Stimulated activated CD8-positive, alpha-beta memory T cell treated with anti-CD3 and anti-CD28 coated beads, Interleukin-15, amount 100 ng/mL, for 48 hours (primary cell): ENCODE measurements at regions not wholly inside any gene's neighbourhood (a gene's known extent, or its start where the extent isn't known, plus 50 kb on each side); places are given as distances from the start of the nearest gene placed in this dataset.
"Not testable (repeated sequence)": the region's sequence is repeated elsewhere in the genome, so short reads cannot be mapped to it uniquely, and the experiment has no call there.

Experiments
- DNase-seq, 2 donors: peaks; one replicate each; pipeline ENCODE4 v3.0.0-alpha.2; 2020; ENCODE audit warnings: low read depth in 2 of 2

DNA sequence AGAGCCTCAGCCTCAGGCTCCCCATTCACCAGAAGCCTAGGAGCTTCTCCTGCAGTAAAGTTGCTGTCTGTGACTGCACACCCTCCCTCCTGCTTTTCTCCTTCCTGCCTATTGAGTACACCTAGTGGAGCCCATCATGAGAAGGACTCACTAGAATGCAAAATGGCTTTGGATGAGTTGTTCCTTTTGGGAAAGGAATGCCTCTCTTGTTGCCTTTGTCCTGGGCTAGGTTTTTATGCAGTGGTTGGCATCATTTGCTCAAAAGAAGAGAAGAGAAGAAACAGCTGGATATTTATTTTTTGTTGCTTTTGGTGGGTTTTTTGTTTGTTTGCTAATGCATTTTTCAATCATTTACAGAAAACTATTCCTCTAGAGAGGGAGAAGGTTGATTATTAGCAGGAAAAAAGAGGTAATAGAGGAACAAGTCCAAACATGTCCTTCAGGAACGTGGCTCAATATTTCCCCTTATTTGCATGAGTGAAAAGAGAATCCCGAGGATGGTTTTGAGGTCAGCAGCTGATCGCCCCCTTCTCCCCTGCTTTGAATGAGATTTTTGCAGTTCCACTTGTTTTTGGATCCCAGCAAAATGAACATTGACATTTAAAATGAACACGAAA is 369.9 kb upstream of the NRP1 start:
- no peak for DNase-seq

GRCh38 chr10:33703501-33704213 is 369.2 kb upstream of the NRP1 start:
- DNase-seq, result no peak

DNA sequence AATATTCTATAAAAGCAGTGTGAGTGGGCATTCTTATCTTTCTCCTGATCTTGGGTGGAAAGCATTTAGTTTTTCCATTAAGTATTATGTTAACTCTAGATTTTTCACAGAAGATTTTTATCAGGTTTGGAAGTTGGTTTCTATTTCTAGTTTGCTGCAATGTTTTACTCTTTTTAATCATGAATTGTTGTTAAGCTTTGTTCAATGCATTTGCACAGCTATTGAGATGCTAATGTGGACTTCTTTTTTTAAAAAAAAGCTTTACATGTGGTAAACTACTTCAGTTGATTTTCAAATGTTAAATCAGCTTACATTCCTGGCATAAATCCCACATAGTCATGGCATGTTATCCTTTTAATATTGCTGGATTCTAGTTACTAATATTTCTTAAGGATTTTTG is 363.6 kb upstream of the NRP1 start:
- DNase-seq, result no peak

DNA sequence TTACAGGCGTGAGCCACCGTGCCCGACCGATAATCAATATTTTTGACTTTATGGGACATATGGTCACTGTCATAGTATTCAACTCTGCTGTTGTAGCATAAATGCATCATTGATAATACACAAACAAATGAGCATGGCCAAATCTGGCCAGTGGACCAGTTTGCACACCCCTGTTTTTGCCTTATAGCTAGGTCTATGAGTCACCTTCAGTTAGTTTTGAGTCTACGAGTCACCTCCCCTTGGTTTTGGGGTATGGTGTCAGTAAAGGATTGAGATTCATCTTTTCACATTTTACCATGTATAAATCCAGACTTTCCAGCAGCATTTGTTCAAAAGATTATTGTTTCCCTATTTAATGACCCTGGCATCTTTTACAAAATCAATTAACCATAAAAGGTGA is 362.5 kb upstream of the NRP1 start:
- no peak for DNase-seq

GRCh38 chr10:33695536-33695935 is 361.1 kb upstream of the NRP1 start:
- DNase-seq, result no peak

- DNase-seq, result not testable (repeated sequence)
These were observed 356.1 kb upstream of the NRP1 start for GRCh38 chr10:33690536-33690935.

GRCh38 chr10:33688506-33688905 is 354.0 kb upstream of the NRP1 start:
- no peak for DNase-seq

DNA sequence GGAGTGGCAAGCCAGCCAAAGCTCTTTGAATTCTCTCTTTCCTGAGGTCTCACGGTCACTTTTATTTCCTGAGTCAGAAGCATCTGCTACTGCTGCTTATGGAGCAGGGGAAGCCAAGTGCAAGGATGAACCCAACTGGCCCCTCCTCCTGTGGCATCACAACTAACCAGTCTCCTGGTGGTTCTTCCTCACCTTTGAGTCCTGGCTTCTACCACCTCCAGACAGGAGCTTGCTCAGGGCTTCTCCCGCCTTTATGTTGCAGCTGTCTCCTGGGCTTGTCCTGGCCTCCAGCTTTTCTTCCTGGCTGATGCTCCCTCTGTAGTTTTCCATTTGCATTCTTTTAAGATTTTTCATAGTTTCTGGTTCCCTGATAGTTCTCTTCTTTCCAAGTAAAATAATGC is 349.7 kb upstream of the NRP1 start:
- no peak for DNase-seq

DNA sequence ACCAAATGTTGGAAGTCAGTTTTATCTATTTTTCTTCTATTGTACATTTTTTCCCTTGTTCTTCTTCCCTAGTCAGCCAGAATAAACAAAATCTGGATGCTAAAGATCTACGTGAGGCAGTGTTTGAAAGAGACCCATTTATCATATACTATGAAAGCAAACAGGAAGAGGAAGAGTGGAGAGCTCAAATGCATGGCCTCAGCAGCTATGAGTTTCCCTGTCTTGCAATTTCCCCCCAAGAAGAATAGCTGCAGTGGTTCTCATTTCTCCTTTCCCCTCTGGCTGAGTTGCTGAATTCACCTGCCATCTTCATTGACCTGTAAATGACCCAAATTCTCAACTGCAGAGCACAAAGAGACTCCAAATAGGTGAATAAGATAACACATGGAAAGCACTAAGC is 347.1 kb upstream of the NRP1 start:
- DNase-seq, result no peak

DNA sequence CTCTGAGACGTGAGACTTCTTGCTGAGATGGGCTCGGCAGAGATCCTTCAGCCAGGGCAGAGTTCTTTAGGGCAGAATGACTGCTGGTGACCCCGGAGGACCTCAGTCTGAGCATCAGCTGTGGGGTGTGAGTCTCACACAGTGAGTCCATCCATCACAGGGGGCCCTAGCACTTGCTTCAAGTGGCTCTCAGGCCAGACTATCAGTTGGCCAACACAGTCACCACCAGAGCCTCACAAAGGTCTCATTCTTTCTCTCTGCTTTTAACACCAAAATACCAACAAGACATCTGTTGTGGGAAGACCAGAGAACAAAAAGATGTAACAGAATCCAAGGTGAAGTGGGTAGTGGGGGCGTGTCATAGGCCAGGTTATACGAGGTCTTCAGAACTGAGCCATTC is 345.6 kb upstream of the NRP1 start:
- no peak for DNase-seq

- DNase-seq, result no peak
These were observed 342.3 kb upstream of the NRP1 start for GRCh38 chr10:33676606-33677339.

DNA sequence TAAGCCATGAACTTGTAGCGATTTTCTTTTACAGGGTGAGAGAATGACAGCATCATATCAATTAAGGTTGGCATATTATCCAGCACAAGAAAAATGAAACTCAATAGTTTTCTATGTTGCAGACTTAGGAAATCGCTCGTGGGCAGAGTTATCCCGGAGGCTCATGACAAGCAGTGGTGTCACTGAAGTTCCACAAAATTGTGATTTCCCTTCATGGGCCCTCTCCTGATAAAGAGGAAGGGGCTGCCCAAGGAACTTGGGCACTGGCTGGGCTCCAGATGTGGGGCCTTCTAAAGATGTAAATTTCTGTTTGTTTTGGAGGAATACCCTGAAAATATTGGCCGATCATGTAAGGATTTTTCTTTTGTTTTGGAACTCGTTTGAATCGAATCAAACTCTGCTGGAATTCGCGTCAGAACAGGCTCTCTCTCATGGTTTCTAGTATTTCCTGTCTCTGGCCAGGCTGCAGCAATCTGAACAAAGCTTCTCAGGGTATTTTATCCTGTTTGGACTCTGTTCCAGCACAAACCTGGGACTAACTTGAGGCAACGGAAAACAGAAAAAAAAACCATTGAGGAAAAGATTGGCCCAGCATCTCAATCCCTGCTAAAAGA is 340.6 kb upstream of the NRP1 start:
- no peak for DNase-seq

DNA sequence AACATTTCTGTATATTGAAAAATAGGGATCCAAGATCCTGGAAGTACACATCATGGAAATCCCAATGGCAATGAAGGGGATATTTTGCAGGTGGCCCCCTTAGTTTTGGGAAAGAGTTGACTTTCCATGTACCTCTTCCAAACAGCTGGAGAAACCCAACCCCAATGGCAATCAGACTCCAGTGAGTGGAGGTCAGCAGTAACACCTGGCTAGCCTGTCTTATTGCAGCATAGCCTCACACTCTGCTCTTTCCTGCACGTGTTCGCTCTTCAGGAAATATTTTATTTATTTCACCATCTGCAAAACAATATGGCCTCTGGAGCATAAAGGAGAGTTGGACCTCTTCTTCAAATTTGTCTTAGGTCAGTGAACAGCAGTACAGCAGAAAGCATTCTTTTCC is 340.0 kb upstream of the NRP1 start:
- no peak for DNase-seq

DNA sequence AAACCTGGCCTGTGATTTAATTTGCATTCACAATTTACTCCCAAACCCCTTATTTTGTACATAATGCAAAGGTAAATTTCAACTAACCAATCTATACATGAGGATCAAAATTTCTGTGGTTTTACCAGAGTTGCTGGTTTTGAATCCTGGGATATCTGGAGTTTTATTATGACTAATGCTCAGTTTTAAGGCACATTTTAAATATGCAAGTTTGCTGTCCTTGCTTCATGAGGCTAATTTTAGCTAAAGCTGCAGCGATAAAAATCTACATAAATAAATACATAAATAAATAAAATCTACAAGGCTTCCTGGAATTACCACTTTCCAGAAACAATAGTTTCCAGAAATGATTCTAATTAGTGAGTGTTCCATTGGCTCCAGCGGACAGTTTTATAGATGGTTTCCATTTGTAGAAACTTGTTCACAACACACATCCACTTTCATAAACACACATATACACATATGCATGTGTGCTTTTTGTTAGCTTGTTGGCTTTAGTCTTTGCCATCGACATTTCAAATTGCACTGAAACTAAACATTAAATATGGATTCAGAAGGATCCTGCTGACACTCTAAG is 339.5 kb upstream of the NRP1 start:
- DNase-seq, result no peak

- DNase-seq, result no peak
These were observed 335.4 kb upstream of the NRP1 start for GRCh38 chr10:33669904-33670303.

DNA sequence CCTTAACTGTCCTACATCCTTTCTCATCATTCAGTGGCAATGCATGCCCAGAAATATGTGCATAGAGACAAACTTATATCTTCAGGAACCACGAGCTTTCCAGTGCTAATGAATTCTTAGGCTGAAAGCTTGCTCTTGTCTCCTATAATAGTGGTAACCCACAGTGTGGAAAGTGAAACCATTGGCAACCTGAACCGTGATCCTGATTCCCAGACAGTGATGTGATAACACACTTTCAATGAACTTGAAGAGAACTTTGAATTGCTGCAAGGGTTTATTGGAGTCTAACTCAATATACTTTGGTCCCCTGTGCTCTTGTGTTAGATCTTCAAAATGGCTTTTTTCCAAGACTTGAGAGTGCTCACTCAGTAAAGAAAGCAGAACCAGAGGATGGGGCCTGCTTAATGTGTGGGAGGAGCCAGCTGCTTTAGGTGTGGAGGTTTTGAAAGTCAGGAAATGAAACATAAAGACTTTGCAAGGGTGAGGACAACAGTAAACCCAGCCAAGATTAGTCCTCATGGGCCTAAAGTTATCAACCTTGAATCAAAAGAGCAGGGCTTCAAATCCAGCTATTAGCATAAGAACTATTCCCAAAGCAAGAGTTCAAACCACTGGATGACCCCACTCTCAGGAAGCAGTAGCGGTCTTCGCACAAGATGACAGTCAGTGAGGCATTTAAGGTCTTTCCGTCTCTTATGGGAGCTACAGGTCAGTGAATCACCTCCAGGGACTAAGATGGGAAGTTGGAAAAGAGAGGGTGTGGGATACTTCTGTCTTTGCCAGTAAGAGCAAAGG is 332.4 kb upstream of the NRP1 start:
- DNase-seq, result no peak

- no peak for DNase-seq
These were observed 331.0 kb upstream of the NRP1 start for GRCh38 chr10:33665501-33665900.

GRCh38 chr10:33664070-33664469 is 329.6 kb upstream of the NRP1 start:
- DNase-seq, result no peak

DNA sequence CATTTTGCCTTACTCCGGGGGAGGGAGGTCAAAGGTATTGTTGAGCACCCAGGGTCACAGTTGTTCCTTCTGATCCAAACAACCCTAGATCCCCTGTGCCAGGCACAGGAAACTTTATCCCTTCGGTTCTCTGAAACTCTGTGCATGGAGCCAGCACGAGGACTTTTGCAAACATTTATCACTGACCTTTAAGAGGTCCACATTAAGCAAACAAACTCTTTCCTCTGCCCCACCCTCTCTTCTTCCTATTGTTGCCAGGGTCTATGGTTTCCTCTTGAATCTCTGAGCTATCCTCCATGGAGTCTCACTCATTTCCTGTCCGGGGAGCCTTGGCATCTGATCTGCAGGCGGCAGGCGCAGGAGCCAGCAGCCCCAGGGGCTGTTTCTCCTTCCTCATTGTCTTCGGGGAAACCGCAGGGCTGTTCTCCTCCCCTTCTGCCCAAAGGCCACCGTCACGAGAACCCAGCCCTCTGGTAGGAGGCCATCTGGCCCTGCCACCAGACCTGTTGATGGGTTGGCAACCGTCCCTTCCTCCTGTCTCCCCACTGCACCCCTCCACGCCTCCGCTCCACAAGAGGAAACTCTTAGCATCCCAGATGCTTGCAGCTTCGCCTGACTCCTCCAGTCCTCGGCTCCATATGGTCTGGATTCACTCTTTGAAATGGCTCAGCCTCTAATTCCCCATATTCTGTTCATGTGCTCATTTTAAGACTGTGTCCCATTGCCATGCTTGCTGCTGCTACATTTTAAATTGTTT is 327.3 kb upstream of the NRP1 start:
- DNase-seq, result no peak

DNA sequence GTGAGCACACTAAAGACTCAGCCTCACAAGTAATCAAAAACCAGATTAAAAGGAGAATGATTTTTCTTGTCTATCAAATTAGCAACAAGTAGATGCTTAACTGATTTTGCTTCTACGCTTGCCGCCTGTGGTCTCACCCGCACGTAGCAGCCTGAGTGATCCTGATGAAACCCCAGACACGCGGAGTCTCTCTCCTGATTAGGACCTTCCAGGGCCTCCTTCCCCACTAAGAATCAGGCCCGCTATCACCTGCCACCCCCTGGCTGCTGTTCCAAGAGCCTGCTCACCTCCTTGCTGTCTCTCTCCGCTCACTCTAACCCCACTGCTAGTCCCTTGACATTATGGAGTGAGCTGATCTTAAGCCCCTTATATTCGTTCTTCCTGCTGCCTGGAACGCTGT is 325.9 kb upstream of the NRP1 start:
- DNase-seq, result no peak

GRCh38 chr10:33657913-33658312 is 323.4 kb upstream of the NRP1 start:
- no peak for DNase-seq
